Upper lobe of left lung (tissue), 4 donors: ENCODE measurements at regions not wholly inside any gene's neighbourhood (a gene's known extent, or its start where the extent isn't known, plus 50 kb on each side); places are given as distances from the start of the nearest gene placed in this dataset.

Experiments used
- EP300 ChIP-seq, 4 donors: sonication (generic); formaldehyde crosslinking; IDR thresholded peaks; one replicate each; pipeline ENCODE4 v1.5.1; 2017; ENCODE audit warnings: antibody characterized with exemption in 4 of 4, control low read depth in 2 of 4
- POLR2A ChIP-seq, 4 donors: fragments of 450-650 bp; IDR thresholded peaks; one replicate each; pipeline ENCODE4 v1.5.1; 2016 to 2017; ENCODE audit warnings: antibody characterized with exemption in 4 of 4, mild to moderate bottlenecking in 2 of 4
- TF ChIP-seq, protein P1 (sequence below), 6 experiments: fragments of 450-650 bp in 4 of 6; fragments of 200-600 bp in 2 of 6; sonication (generic) in 2 of 6; IDR thresholded peaks; one replicate each; pipeline ENCODE4 v1.5.1; 2016 to 2019; ENCODE audit warnings: antibody characterized with exemption in 6 of 6

DNA sequence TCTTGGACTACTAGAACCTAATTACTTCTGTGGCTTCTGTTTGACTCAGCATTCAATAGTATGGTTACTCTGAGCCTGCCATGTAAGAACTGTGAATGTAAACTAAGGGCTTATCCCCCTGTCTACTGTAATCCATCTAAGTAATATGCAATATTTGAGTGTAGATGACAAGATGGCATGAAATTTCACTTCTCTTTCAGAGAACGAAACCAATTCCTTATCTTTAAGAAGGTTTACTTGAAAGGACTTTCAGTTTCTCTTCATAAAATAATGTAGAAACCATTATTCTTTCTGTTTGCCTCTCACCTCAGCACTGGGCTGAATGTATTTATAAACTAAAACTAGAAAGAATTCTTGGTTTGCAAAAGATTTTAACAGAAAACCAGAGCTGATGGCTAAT is 60.4 kb upstream of the ARID2 start:
- no peak for TF ChIP-seq EP300 (IDR thresholded peaks at IDR 0.05)
- TF ChIP-seq, protein P1, sequence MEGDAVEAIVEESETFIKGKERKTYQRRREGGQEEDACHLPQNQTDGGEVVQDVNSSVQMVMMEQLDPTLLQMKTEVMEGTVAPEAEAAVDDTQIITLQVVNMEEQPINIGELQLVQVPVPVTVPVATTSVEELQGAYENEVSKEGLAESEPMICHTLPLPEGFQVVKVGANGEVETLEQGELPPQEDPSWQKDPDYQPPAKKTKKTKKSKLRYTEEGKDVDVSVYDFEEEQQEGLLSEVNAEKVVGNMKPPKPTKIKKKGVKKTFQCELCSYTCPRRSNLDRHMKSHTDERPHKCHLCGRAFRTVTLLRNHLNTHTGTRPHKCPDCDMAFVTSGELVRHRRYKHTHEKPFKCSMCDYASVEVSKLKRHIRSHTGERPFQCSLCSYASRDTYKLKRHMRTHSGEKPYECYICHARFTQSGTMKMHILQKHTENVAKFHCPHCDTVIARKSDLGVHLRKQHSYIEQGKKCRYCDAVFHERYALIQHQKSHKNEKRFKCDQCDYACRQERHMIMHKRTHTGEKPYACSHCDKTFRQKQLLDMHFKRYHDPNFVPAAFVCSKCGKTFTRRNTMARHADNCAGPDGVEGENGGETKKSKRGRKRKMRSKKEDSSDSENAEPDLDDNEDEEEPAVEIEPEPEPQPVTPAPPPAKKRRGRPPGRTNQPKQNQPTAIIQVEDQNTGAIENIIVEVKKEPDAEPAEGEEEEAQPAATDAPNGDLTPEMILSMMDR (IDR thresholded peaks at IDR 0.05), result no peak
- no peak for TF ChIP-seq POLR2A (IDR thresholded peaks at IDR 0.05)
